MCF 10A (cell line): ENCODE measurements at regions not wholly inside any gene's neighbourhood (a gene's known extent, or its start where the extent isn't known, plus 50 kb on each side); places are given as distances from the start of the nearest gene placed in this dataset.

ENCODE experiments used
- BruUV-seq: library from RNA; stranded (reverse); fragments of 400-500 nt; replicated peaks from 2 replicates; lab custom pipeline; 2021; lab: Mats Ljungman, UMichigan
- CTCF ChIA-PET: fragments of 300-600 bp; sonication (Branson Sonifier 250); formaldehyde crosslinking; extraction: SDS; loops from one replicate; lab custom pipeline; 2021; ENCODE audit warnings: antibody characterized with exemption, inconsistent platforms; lab: Yijun Ruan, JAX
- POLR2A ChIA-PET: fragments of 300-600, 350-650 bp; sonication (Branson Sonifier 250); formaldehyde crosslinking; extraction: SDS; loops from one replicate; lab custom pipeline; 2020; ENCODE audit warnings: antibody characterized with exemption, inconsistent platforms; lab: Yijun Ruan, JAX
- DNase-seq: peaks from one replicate; pipeline ENCODE4 v3.0.0-alpha.2; 2018; ENCODE audit not compliant: unreplicated experiment
- H3K27ac Mint-ChIP-seq: one replicate; pipeline ENCODE4 v1.8.0; 2022; ENCODE audit warnings: mild to moderate bottlenecking, low read depth, mixed read lengths; ENCODE audit not compliant: unreplicated experiment
- H3K27me3 Mint-ChIP-seq: one replicate; pipeline ENCODE4 v1.8.0; 2022; ENCODE audit warnings: mixed read lengths; ENCODE audit not compliant: insufficient read depth, unreplicated experiment
- H3K36me3 Mint-ChIP-seq: one replicate; pipeline ENCODE4 v1.8.0; 2022; ENCODE audit warnings: mild to moderate bottlenecking, moderate library complexity, mixed read lengths; ENCODE audit not compliant: insufficient read depth, unreplicated experiment
- H3K4me1 Mint-ChIP-seq: one replicate; pipeline ENCODE4 v1.8.0; 2022; ENCODE audit warnings: mixed read lengths; ENCODE audit not compliant: insufficient read depth, unreplicated experiment
- H3K4me3 Mint-ChIP-seq: one replicate; pipeline ENCODE4 v1.8.0; 2022; ENCODE audit warnings: mild to moderate bottlenecking, moderate library complexity, mixed read lengths; ENCODE audit not compliant: unreplicated experiment
- H3K9me3 Mint-ChIP-seq: one replicate; pipeline ENCODE4 v1.8.0; 2022; ENCODE audit warnings: mixed read lengths; ENCODE audit not compliant: unreplicated experiment
- intact Hi-C: fragments of 100-400 bp; cut with micrococcal nuclease; formaldehyde crosslinking; loops from 2 replicates; pipeline ENCODE4 v1.14.1; 2022
- TF ChIP-seq, protein P1 (sequence below): fragments of 200-600 bp; IDR thresholded peaks from one replicate; pipeline ENCODE4 v1.8.0; 2022; ENCODE audit warnings: antibody characterized with exemption, mild to moderate bottlenecking; ENCODE audit not compliant: unreplicated experiment

DNA sequence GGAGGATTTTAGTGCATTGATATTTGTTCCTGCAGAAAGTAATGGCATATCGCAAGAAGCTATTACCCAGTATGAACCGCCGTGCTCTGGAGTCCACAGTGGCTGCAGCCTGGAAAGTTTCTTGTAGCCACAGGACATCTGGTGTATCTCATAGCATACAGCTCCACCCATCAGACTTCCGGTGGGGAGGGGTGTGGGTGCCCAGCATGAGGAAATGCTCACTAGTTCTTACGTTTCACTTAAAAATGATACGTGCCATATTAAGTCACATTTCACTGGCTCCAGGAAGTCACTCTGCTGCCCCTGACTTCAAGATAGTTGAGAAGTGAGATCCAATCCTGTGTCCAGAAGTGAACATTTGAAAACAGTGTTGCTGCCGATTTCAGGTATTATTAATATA, 990.4 kb downstream of the GBE1 start:
- ChIA-PET CTCF (no interaction called here), POLR2A (no interaction called here)
- peaks cover 17% of the 10 kb centered on the region for H3K27me3 Mint-ChIP-seq
- no TSS peak for BruUV-seq
- H3K4me1 Mint-ChIP-seq: no peaks in the 10 kb centered on the region
- DNase-seq: no peak
- no peaks in the 10 kb centered on the region for H3K36me3 Mint-ChIP-seq
- intact Hi-C loops: no loop called here
- H3K9me3 Mint-ChIP-seq: no peaks in the 10 kb centered on the region
- no peak overlapping the region for H3K27ac Mint-ChIP-seq
- H3K4me3 Mint-ChIP-seq: no peak overlapping the region
- TF ChIP-seq, protein P1, sequence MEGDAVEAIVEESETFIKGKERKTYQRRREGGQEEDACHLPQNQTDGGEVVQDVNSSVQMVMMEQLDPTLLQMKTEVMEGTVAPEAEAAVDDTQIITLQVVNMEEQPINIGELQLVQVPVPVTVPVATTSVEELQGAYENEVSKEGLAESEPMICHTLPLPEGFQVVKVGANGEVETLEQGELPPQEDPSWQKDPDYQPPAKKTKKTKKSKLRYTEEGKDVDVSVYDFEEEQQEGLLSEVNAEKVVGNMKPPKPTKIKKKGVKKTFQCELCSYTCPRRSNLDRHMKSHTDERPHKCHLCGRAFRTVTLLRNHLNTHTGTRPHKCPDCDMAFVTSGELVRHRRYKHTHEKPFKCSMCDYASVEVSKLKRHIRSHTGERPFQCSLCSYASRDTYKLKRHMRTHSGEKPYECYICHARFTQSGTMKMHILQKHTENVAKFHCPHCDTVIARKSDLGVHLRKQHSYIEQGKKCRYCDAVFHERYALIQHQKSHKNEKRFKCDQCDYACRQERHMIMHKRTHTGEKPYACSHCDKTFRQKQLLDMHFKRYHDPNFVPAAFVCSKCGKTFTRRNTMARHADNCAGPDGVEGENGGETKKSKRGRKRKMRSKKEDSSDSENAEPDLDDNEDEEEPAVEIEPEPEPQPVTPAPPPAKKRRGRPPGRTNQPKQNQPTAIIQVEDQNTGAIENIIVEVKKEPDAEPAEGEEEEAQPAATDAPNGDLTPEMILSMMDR: no peak

DNA sequence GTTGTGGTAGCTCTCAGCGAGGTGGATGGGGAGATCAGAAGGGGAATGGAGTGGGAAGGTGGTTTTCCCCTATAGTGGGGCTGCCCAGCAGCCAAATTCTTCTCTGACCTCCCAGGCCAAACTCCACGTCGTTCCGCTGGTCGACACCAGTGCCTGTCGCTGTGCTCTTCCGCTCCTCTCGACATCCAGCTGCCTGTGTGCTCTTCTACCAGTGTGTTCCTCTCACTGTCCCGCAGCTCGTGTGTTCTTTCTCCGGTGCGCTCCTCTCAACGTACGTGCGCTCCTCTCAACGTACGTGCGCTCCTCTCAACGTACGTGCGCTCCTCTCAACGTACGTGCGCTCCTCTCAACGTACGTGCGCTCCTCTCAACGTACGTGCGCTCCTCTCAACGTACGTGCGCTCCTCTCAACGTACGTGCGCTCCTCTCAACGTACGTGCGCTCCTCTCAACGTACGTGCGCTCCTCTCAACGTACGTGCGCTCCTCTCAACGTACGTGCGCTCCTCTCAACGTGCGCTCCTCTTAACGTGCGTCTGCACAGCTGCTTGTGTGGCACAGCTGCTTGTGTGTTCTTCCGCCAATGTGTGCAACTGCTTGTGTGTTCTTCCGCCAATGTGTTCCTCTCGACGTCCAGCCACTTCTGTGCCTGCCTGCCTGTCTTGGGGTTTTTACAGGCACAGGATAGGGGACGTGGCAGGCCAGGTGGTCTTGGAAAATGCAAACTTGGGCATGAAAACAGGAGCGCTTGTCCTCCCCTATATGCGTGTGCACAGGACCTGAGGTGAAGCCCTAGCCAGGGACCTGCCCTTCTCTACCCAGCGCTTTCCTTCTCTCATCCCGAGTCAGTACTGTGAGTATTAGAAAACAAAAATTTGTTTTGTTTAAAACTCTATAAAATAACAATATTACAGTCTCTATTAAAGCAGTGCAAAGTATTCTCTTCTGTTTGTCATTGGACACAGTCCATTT, 991.1 kb downstream of the GBE1 start:
- ChIA-PET CTCF (interaction anchor here (0.5 kb wide), 1 partner anchor 100 kb away, joined by 3 read pairs; no protein-coding TSS in a partner anchor), POLR2A (no interaction called here)
- H3K27ac Mint-ChIP-seq: no peak overlapping the region
- intact Hi-C loops: no loop called here
- H3K4me1 Mint-ChIP-seq: no peaks in the 10 kb centered on the region
- H3K27me3 Mint-ChIP-seq: peaks cover 17% of the 10 kb centered on the region
- no TSS peak for BruUV-seq
- H3K9me3 Mint-ChIP-seq: no peaks in the 10 kb centered on the region
- H3K36me3 Mint-ChIP-seq: no peaks in the 10 kb centered on the region
- no peak for DNase-seq
- TF ChIP-seq, protein P1: no peak
- no peak overlapping the region for H3K4me3 Mint-ChIP-seq

DNA sequence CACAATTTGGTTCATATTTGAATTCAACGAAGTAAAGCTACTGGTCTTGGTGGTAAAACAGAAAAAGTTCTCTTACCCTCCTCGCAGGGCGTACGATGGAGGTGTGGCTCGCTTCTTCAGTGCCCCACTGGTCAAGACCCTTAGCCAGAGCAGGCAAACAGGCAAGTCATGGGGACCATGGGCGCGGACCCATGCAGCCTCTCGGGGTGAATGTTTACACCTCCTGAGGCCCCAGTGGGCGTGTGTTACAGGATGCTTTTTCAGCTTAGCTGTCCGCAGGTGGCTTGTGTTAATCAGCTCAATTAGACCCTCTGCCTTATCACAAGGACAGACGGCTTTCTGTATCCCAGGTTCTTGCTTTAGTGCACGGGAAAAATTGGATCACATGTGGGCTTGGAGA, 991.8 kb downstream of the GBE1 start:
- no peaks in the 10 kb centered on the region for H3K36me3 Mint-ChIP-seq
- ChIA-PET CTCF (interaction anchor here (0.5 kb wide), 1 partner anchor 68 kb away, joined by 3 read pairs; no protein-coding TSS in a partner anchor), POLR2A (no interaction called here)
- H3K9me3 Mint-ChIP-seq: no peaks in the 10 kb centered on the region
- H3K27ac Mint-ChIP-seq: no peak overlapping the region
- no peaks in the 10 kb centered on the region for H3K4me1 Mint-ChIP-seq
- H3K4me3 Mint-ChIP-seq: no peak overlapping the region
- BruUV-seq: no TSS peak
- no peak for DNase-seq
- intact Hi-C loops: no loop called here
- peaks cover 17% of the 10 kb centered on the region for H3K27me3 Mint-ChIP-seq
- TF ChIP-seq, protein P1: no peak

GRCh38 chr3:80767604-80768003, 993.8 kb downstream of the GBE1 start:
- intact Hi-C loops: no loop called here
- Mint-ChIP-seq H3K4me3 (no peak overlapping the region), H3K27ac (no peak overlapping the region), H3K9me3 (no peaks in the 10 kb centered on the region), H3K4me1 (no peaks in the 10 kb centered on the region), H3K36me3 (no peaks in the 10 kb centered on the region), H3K27me3 (peaks cover 17% of the 10 kb centered on the region)
- CTCF ChIA-PET: interaction anchor here (0.6 kb wide), 1 partner anchor 197 kb away, joined by 4 read pairs; no protein-coding TSS in a partner anchor
- no peak for DNase-seq
- POLR2A ChIA-PET: no interaction called here
- no TSS peak for BruUV-seq
- TF ChIP-seq, protein P1: no peak
